Endothelial cell of umbilical vein (primary cell): ENCODE measurements at regions not wholly inside any gene's neighbourhood (a gene's known extent, or its start where the extent isn't known, plus 50 kb on each side); places are given as distances from the start of the nearest gene placed in this dataset.

Source experiments
- BruUV-seq: library from RNA; stranded (reverse); fragments of 400-500 nt; replicated peaks from 2 replicates; lab custom pipeline; 2021; lab: Mats Ljungman, UMichigan
- CTCF ChIA-PET: fragments of 300-600, 350-600 bp; sonication (Branson Sonifier 250); formaldehyde crosslinking; loops from one replicate; lab custom pipeline; 2021; ENCODE audit warnings: antibody characterized with exemption, inconsistent platforms; lab: Charles Lee
- POLR2A ChIA-PET: fragments of 300-600, 350-600 bp; sonication (Branson Sonifier 250); formaldehyde crosslinking; loops from one replicate; lab custom pipeline; 2021; ENCODE audit warnings: antibody characterized with exemption, inconsistent platforms; lab: Charles Lee
- DNase-seq: peaks from one replicate; pipeline ENCODE4 v3.0.0-alpha.2; 2011; ENCODE audit warnings: low read depth, low spot score
- FAIRE-seq: peaks from 2 replicates; lab custom pipeline; 2011; peaks lifted over from hg19 to GRCh38; lab: Jason Lieb, UNC
- H2AFZ ChIP-seq: 2 replicates; pipeline ENCODE4 v1.6.0; 2012; ENCODE audit warnings: low read depth, low read length, control low read depth, inconsistent platforms
- H3K27ac ChIP-seq: 2 replicates; pipeline ENCODE4 v1.5.1; 2011; ENCODE audit warnings: low read depth, mild to moderate bottlenecking, control low read depth, low read length, moderate library complexity; ENCODE audit not compliant: insufficient read depth
- H3K27me3 ChIP-seq, 2 experiments: 2 replicates each; pipeline versions ENCODE4 v1.6.0 to v1.6.1; 2011; ENCODE audit warnings: low read length in 2 of 2, mixed read lengths in 1 of 2; ENCODE audit not compliant: control insufficient read depth in 2 of 2, insufficient read depth in 2 of 2
- H3K36me3 ChIP-seq, 2 experiments: 2 replicates in 1 of 2; 3 replicates in 1 of 2; pipeline ENCODE4 v1.5.1; 2011; ENCODE audit warnings: low read length in 2 of 2, mild to moderate bottlenecking in 1 of 2, moderate library complexity in 1 of 2; ENCODE audit not compliant: control insufficient read depth in 2 of 2, insufficient read depth in 2 of 2; ENCODE audit errors: extremely low read depth in 1 of 2
- H3K4me1 ChIP-seq: 3 replicates; pipeline ENCODE4 v1.5.1; 2011; ENCODE audit warnings: mild to moderate bottlenecking, low read length; ENCODE audit not compliant: control insufficient read depth, insufficient read depth; ENCODE audit errors: extremely low read depth
- H3K4me2 ChIP-seq: 2 replicates; pipeline ENCODE4 v1.6.1; 2011; ENCODE audit warnings: low read length, control low read depth, mixed read lengths; ENCODE audit not compliant: insufficient read depth
- H3K4me3 ChIP-seq, 3 experiments: fragments of 200-600 bp in 1 of 3; sonication (generic), shearing (Covaris generic) in 1 of 3; replicated peaks in 1 of 3; 2 replicates each; pipeline ENCODE4 v1.5.1; 2011 to 2016; ENCODE audit warnings: control low read depth in 3 of 3, low read length in 3 of 3, mild to moderate bottlenecking in 2 of 3, inconsistent platforms in 1 of 3, low read depth in 1 of 3, moderate library complexity in 1 of 3; ENCODE audit not compliant: insufficient read depth in 1 of 3
- H3K79me2 ChIP-seq: 2 replicates; pipeline ENCODE4 v1.6.0; 2012; ENCODE audit warnings: low read length, inconsistent platforms; ENCODE audit not compliant: control insufficient read depth, insufficient read depth
- H3K9ac ChIP-seq: replicated peaks from 2 replicates; pipeline ENCODE3; 2011; ENCODE audit warnings: low read length, control low read depth; ENCODE audit not compliant: insufficient read depth; ENCODE audit errors: extremely low read depth
- H3K9me1 ChIP-seq: replicated peaks from 3 replicates; pipeline ENCODE4 v1.6.0; 2011; ENCODE audit warnings: mild to moderate bottlenecking, low read length; ENCODE audit not compliant: control insufficient read depth, insufficient read depth; ENCODE audit errors: extremely low read depth
- H3K9me3 ChIP-seq: replicated peaks from 2 replicates; pipeline ENCODE4 v1.5.1; 2012; ENCODE audit warnings: low read length, inconsistent platforms; ENCODE audit not compliant: control insufficient read depth, insufficient read depth
- H4K20me1 ChIP-seq: replicated peaks from 2 replicates; pipeline ENCODE3; 2011; ENCODE audit warnings: mild to moderate bottlenecking, low read length; ENCODE audit not compliant: control insufficient read depth, insufficient read depth; ENCODE audit errors: extremely low read depth
- CTCF ChIP-seq, 2 donors: IDR thresholded peaks; 1 replicate in 1 of 2; 2 replicates in 1 of 2; pipeline ENCODE4 v1.5.1; 2011; ENCODE audit warnings: low read length in 2 of 2, mild to moderate bottlenecking in 2 of 2, moderate library complexity in 2 of 2, control low read depth in 1 of 2, inconsistent platforms in 1 of 2, low read depth in 1 of 2; ENCODE audit not compliant: insufficient read depth in 1 of 2; ENCODE audit errors: extremely low read depth in 1 of 2
- EZH2 ChIP-seq: IDR thresholded peaks from 2 replicates; pipeline ENCODE4 v1.6.1; 2012; ENCODE audit warnings: borderline replicate concordance, low read depth, mild to moderate bottlenecking, moderate library complexity, low read length, inconsistent platforms; ENCODE audit not compliant: severe bottlenecking
- FOS ChIP-seq: IDR thresholded peaks from 2 replicates; pipeline ENCODE4 v1.6.1; 2011; ENCODE audit warnings: mild to moderate bottlenecking, low read length, moderate library complexity, borderline replicate concordance; ENCODE audit not compliant: insufficient read depth
- GATA2 ChIP-seq: IDR thresholded peaks from 2 replicates; pipeline ENCODE4 v1.7.0; 2011; ENCODE audit warnings: low read depth, mild to moderate bottlenecking, moderate library complexity, mixed read lengths, low read length; ENCODE audit not compliant: insufficient read length, insufficient read depth
- JUN ChIP-seq: IDR thresholded peaks from 2 replicates; pipeline ENCODE4 v1.6.1; 2011; ENCODE audit warnings: borderline replicate concordance, low read depth; ENCODE audit not compliant: insufficient read length, insufficient read depth
- MAX ChIP-seq: IDR thresholded peaks from 2 replicates; pipeline ENCODE4 v1.6.1; 2011; ENCODE audit not compliant: insufficient read depth, insufficient read length
- MYC ChIP-seq: IDR thresholded peaks from one replicate; pipeline ENCODE4 v1.6.1; 2011; ENCODE audit warnings: mild to moderate bottlenecking, low read depth, low read length
- POLR2A ChIP-seq: IDR thresholded peaks from 2 replicates; pipeline ENCODE4 v1.6.1; 2012; ENCODE audit warnings: low read depth, mild to moderate bottlenecking, control low read depth, low read length
- POLR2AphosphoS5 ChIP-seq: IDR thresholded peaks from 2 replicates; pipeline ENCODE4 v1.6.1; 2012; ENCODE audit warnings: low read depth, mild to moderate bottlenecking, control low read depth, low read length, moderate library complexity; ENCODE audit not compliant: insufficient read depth
- dilution Hi-C: fragments of 300-500 bp; cut with MboI; formaldehyde crosslinking; loops from one replicate; pipeline ENCODE4 v1.15.0; 2019; ENCODE audit warnings: low sequenced_read_pairs; ENCODE audit not compliant: extremely low pct_ligation_motif_present
- intact Hi-C: fragments of 100-400 bp; cut with micrococcal nuclease; formaldehyde crosslinking; loops from one replicate; pipeline ENCODE4 v1.10.0; 2022

GRCh38 chr4:114284629-114285028 is 305.2 kb upstream of the ARSJ start:
- no peak for DNase-seq
- no peak for FAIRE-seq
- no TSS peak for BruUV-seq
- no peak overlapping the region for H2AFZ ChIP-seq
- H3K4me2 ChIP-seq: no peak overlapping the region
- no peaks in the 10 kb centered on the region for H3K79me2 ChIP-seq
- H4K20me1 ChIP-seq: no peaks in the 10 kb centered on the region
- H3K27me3 ChIP-seq: no peaks in the 10 kb centered on the region
- no peak for TF ChIP-seq GATA2
- no peak for TF ChIP-seq MAX
- intact Hi-C loops: no loop called here
- H3K9ac ChIP-seq: no peak overlapping the region
- H3K27ac ChIP-seq: no peak overlapping the region
- no peaks in the 10 kb centered on the region for H3K9me3 ChIP-seq
- dilution Hi-C loops: no loop called here
- POLR2A ChIA-PET: no interaction called here
- CTCF ChIA-PET: interaction anchor here (1.0 kb wide), 1 partner anchor 11 kb away, joined by 3 read pairs; no protein-coding TSS in a partner anchor
- H3K4me1 ChIP-seq: no peaks in the 10 kb centered on the region
- H3K4me3 ChIP-seq: no peak overlapping the region
- H3K36me3 ChIP-seq: no peaks in the 10 kb centered on the region
- no peaks in the 10 kb centered on the region for H3K9me1 ChIP-seq

GRCh38 chr4:114286262-114286810 is 306.9 kb upstream of the ARSJ start:
- BruUV-seq: no TSS peak
- H4K20me1 ChIP-seq: no peaks in the 10 kb centered on the region
- no peaks in the 10 kb centered on the region for H3K27me3 ChIP-seq
- H3K4me1 ChIP-seq: no peaks in the 10 kb centered on the region
- dilution Hi-C loops (no loop called here), intact Hi-C loops (no loop called here)
- no peak overlapping the region for H3K4me3 ChIP-seq
- no peaks in the 10 kb centered on the region for H3K9me1 ChIP-seq
- no peaks in the 10 kb centered on the region for H3K79me2 ChIP-seq
- no peaks in the 10 kb centered on the region for H3K9me3 ChIP-seq
- H2AFZ ChIP-seq: no peak overlapping the region
- no peak overlapping the region for H3K27ac ChIP-seq
- TF ChIP-seq POLR2A: no peak
- TF ChIP-seq FOS: no peak
- no peak for TF ChIP-seq MAX
- TF ChIP-seq JUN: no peak
- no peak for TF ChIP-seq POLR2AphosphoS5
- TF ChIP-seq GATA2: no peak
- no peak for TF ChIP-seq MYC
- no peak for TF ChIP-seq CTCF (IDR thresholded peaks at IDR 0.05; ENCODE audit: extremely low read depth in 1 of 2, insufficient read depth in 1 of 2, low read depth in 1 of 2, low read length in 2 of 2)
- TF ChIP-seq EZH2: no peak
- ChIA-PET POLR2A (no interaction called here), CTCF (no interaction called here)
- no peak overlapping the region for H3K4me2 ChIP-seq
- no peak overlapping the region for H3K9ac ChIP-seq
- FAIRE-seq: no peak
- no peaks in the 10 kb centered on the region for H3K36me3 ChIP-seq
- DNase-seq: no peak
